ENCODE measurements at regions not wholly inside any gene's neighbourhood (a gene's known extent, or its start where the extent isn't known, plus 50 kb on each side); places are given as distances from the start of the nearest gene placed in this dataset.

GRCh38 chr3:110608566-110608965, 463.1 kb upstream of the NECTIN3 start:
- no peak overlapping the region for H3K27ac Mint-ChIP-seq
- H3K9me3 Mint-ChIP-seq, result peaks cover 12% of the 10 kb centered on the region
- no peak for DNase-seq (ENCODE audit: low spot score)
- ChIA-PET CTCF (no interaction called here), POLR2A (no interaction called here)
- H3K4me1 Mint-ChIP-seq, result no peaks in the 10 kb centered on the region
- H3K4me3 Mint-ChIP-seq, result no peak overlapping the region
- TF ChIP-seq RORB (CRISPR knock-in tag; IDR thresholded peaks at IDR 0.05) (no peak), IRF2 (CRISPR knock-in tag; IDR thresholded peaks at IDR 0.05; ENCODE audit: borderline replicate concordance, low read depth) (no peak), ARID4B (CRISPR knock-in tag; IDR thresholded peaks at IDR 0.05; ENCODE audit: borderline replicate concordance) (no peak), ZNF232 (CRISPR knock-in tag; IDR thresholded peaks at IDR 0.05) (no peak), ZNF263 (CRISPR knock-in tag; IDR thresholded peaks at IDR 0.05; ENCODE audit: low read depth) (no peak), ZNF671 (CRISPR knock-in tag; IDR thresholded peaks at IDR 0.05) (no peak), PRDM15 (CRISPR knock-in tag; IDR thresholded peaks at IDR 0.05) (no peak), ERG (CRISPR knock-in tag; IDR thresholded peaks at IDR 0.05) (no peak), HMGXB4 (CRISPR knock-in tag; IDR thresholded peaks at IDR 0.05) (no peak), TP53 (CRISPR knock-in tag; IDR thresholded peaks at IDR 0.05) (no peak), ZNF512 (CRISPR knock-in tag; IDR thresholded peaks at IDR 0.05; ENCODE audit: borderline replicate concordance) (no peak), E2F4 (CRISPR knock-in tag; IDR thresholded peaks at IDR 0.05; ENCODE audit: borderline replicate concordance, low read depth) (no peak)
- ATAC-seq, result no peak
- no peaks in the 10 kb centered on the region for H3K27me3 Mint-ChIP-seq (ENCODE audit: low read depth)
- H3K36me3 Mint-ChIP-seq, result peaks cover 8% of the 10 kb centered on the region

All from WTC11 (cell line).